HepG2 (cell line): ENCODE measurements at regions not wholly inside any gene's neighbourhood (a gene's known extent, or its start where the extent isn't known, plus 50 kb on each side); places are given as distances from the start of the nearest gene placed in this dataset.

Source experiments
- ETV5 ChIP-seq: IDR thresholded peaks from 2 replicates; pipeline ENCODE4 v1.6.1; 2018; ENCODE audit warnings: missing biosample characterization, missing genetic modification reagents, inconsistent platforms, borderline replicate concordance
- EZH2 ChIP-seq: conservative IDR thresholded peaks from 2 replicates; pipeline ENCODE4 v1.6.1; 2012; ENCODE audit warnings: mild to moderate bottlenecking, low read depth, low read length, moderate library complexity
- MXI1 ChIP-seq: IDR thresholded peaks from 3 replicates; pipeline ENCODE4 v1.6.1; 2012; ENCODE audit warnings: low read depth, low read length, inconsistent platforms, borderline replicate concordance
- TEAD2 ChIP-seq: sonication (generic); formaldehyde crosslinking; IDR thresholded peaks from 2 replicates; pipeline ENCODE4 v1.9.0; 2021; ENCODE audit warnings: missing genetic modification reagents
- ZBTB7A ChIP-seq: sonication (generic); formaldehyde crosslinking; IDR thresholded peaks from 2 replicates; pipeline ENCODE4 v1.8.0; 2022; ENCODE audit warnings: mild to moderate bottlenecking, missing genetic modification reagents
- ZNF496 ChIP-seq: sonication (generic); formaldehyde crosslinking; IDR thresholded peaks from 2 replicates; pipeline ENCODE4 v1.8.1; 2023; ENCODE audit warnings: mild to moderate bottlenecking, moderate library complexity, missing genetic modification reagents; ENCODE audit not compliant: insufficient replicate concordance
- TF ChIP-seq, protein P1 (sequence below): sonication (generic); formaldehyde crosslinking; IDR thresholded peaks from 2 replicates; pipeline ENCODE4 v1.5.0; 2020; ENCODE audit warnings: mild to moderate bottlenecking, missing genetic modification reagents, moderate library complexity

DNA sequence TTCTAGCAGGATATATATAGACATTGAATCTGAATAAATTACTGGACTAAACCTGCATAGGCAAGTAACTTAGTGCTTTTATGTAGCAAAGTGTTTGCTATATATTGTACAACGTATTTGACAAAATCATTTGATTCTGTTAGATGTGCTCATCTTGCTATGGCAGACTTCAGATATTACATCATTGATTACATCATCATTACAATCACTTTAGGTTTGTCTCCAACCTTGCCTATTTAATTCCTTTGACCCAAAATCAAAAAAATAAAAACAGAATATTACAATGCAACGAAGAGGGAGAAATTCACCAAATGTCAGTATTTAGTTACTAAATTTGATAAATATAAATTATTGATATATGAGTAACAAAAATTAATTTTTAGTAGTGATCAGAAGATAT is 155.7 kb upstream of the STEAP1 start:
- TF ChIP-seq MXI1 (no peak), ZNF496 (CRISPR knock-in tag) (no peak), ZBTB7A (CRISPR knock-in tag) (no peak), EZH2 (no peak), ETV5 (CRISPR knock-in tag) (no peak), TEAD2 (CRISPR knock-in tag) (no peak)
- TF ChIP-seq, protein P1, sequence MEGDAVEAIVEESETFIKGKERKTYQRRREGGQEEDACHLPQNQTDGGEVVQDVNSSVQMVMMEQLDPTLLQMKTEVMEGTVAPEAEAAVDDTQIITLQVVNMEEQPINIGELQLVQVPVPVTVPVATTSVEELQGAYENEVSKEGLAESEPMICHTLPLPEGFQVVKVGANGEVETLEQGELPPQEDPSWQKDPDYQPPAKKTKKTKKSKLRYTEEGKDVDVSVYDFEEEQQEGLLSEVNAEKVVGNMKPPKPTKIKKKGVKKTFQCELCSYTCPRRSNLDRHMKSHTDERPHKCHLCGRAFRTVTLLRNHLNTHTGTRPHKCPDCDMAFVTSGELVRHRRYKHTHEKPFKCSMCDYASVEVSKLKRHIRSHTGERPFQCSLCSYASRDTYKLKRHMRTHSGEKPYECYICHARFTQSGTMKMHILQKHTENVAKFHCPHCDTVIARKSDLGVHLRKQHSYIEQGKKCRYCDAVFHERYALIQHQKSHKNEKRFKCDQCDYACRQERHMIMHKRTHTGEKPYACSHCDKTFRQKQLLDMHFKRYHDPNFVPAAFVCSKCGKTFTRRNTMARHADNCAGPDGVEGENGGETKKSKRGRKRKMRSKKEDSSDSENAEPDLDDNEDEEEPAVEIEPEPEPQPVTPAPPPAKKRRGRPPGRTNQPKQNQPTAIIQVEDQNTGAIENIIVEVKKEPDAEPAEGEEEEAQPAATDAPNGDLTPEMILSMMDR (CRISPR knock-in tag): no peak
